ENCODE measurements at regions not wholly inside any gene's neighbourhood (a gene's known extent, or its start where the extent isn't known, plus 50 kb on each side); places are given as distances from the start of the nearest gene placed in this dataset.
"Not testable (repeated sequence)": the region's sequence is repeated elsewhere in the genome, so short reads cannot be mapped to it uniquely, and the experiment has no call there.

DNA sequence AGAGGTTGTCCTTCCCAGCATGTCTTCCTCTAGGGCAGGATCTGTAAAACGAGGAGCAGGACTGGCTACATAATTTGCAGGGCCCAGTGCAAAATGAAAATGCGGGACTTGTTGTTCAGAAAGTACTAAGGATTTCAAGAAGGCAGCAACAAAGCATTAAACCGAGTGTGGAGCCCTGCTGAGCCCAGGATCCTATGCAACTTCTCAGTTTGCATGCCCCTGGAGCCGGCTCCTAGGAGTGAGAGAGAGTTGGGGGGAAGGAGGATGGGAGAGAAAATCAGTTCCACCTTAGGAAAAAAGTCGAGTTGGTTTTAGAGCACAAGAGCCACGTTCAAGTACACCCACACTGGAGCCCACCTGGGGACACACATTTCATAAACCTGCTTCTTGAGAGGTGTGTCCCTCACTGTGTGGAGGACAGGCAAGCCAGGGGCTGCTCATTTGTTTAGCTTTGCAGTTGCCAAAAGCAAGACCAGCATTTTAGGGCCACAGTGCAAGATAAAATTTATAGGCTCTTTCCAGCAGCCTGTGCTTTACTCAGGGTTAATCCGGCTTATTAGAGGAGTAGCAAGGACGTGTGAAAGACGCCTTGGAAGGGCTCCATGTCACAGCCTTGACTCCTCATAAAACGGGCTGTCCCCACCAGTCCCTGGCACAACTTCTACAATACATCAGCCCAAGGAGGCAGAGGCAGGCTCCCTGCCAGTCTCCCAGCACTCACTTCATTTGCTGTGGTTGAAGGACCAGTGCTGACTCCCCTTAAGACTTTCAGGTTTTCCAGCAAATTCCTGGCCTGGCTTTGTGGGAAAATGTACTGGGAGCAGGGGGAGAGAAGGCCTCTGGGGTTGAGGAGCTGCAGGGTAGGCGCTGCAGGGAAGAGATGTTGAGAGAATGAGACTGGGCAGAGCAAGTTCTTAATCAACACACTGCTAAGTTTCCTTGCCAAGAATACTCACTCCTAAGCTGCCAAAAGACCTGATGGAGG lies 159.7 kb upstream of the SEMA6A start:
- DNase-seq (ENCODE audit: low read depth in 1 of 2, low spot score in 1 of 2) = no peak

DNA sequence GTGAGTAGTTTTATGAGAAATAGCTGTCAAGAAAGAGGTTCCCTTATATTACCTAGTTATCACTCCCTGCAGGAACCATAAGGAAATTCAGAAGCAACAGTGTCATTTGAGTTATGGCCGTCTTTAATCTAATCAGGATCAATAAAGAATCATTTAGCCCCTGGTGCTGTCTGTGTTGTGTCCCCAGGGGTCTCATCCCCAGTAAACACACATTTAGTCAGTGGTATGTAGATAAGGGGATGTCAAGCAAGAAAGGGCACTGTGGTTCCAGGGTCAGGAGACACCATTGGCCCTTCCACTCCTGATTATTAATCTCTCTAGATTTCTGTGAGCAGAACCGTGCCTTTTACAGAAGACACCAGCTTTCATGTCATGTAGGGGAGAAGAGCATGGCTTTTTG lies 158.0 kb upstream of the SEMA6A start:
- no peak for DNase-seq (ENCODE audit: low read depth in 1 of 2, low spot score in 1 of 2)

DNA sequence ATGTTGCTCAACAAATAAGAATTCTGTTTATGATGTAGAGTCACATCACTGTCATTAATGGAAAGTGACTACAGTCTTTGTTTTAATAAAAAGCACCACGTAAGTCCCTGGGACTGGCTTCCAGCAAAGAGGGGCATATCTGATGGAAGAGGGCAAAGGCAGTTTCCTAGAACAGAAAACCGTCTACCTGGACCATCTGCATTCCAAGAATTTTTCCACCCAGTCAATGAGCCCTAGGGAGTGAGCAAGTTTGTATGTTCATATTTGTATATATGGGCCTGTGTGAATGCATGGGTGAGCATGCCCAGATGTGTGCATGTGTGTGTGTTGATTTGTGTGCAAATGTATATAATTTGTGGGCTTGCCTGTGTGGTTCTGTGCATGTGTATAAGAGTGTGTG lies 156.8 kb upstream of the SEMA6A start:
- DNase-seq (ENCODE audit: low read depth in 1 of 2, low spot score in 1 of 2) = no peak

DNA sequence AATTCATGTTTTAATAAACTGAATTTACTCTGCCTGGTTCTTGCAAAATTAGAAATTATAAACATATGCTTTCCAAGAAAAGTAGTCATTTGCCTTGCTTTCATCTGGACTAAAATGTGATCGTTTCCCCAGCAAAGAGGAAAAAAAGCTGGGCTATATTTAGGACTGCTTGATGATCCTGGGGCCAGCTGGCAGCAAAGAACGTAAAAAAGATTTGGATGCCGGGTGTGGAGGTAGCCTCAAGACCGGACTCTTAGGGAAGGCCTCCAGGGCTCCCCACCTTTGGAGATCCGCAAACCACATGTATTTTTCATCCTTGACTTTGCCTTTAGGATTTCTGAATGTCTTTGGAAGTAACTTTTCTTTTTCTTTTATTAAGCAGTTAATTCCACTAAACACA lies 156.1 kb upstream of the SEMA6A start:
- DNase-seq (ENCODE audit: low read depth in 1 of 2, low spot score in 1 of 2) = no peak

DNA sequence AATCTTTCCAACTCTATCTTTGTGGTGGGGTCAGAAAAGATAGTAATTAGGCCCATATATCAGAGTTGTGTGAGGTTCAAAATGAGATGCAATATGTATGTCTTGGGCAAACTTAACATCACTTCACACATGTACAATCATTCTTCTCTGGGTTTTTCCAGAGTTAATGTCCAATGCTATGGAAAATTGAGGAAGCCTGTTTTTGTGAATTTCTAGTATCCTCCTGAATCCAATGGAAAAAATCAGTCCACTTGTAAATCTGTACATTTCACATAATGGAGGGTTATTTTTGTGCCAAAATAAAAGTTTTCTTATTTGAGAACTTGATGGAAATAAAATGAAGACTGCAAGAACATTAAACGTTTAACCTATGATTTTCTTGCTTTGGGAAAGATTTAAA lies 155.6 kb upstream of the SEMA6A start:
- DNase-seq (ENCODE audit: low read depth in 1 of 2, low spot score in 1 of 2) = no peak

DNA sequence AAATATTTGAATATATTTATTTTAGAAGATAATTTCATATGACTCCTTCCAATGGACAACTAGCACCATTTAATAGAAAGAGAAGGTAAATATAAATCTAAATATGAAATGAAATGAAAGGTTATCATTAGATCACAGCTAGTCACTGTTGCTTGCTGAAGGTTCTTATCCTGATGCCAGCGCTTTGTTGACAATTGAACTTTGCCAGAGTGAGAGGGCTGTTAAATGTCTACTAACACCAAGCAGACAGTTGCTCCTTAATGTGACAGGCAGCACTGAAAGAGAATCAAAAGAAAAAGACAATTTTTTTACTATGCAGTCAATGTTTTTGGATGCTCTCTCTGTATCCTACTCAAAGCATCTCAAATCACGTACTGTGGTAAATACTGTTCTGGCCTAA lies 152.6 kb upstream of the SEMA6A start:
- DNase-seq (ENCODE audit: low read depth in 1 of 2, low spot score in 1 of 2) = no peak

DNA sequence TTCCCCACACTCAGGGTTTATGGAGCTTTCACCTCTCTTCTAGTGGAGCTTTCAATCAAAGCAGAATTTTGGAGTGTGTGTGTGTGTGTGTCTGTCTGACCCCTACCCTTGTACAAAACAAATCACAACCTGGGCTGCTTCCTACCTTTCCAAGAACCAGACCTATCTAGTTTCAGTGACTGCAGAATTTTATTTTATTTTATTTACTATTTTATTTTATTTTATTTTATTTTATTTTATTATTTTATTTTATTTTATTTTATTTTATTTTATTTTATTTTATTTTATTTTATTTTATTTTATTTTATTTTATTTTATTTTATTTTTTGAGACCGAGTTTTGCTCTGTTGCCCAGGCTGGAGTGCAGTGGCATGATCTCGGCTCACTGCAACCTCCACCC lies 151.6 kb upstream of the SEMA6A start:
- not testable (repeated sequence) for DNase-seq (ENCODE audit: low read depth in 1 of 2, low spot score in 1 of 2)

DNA sequence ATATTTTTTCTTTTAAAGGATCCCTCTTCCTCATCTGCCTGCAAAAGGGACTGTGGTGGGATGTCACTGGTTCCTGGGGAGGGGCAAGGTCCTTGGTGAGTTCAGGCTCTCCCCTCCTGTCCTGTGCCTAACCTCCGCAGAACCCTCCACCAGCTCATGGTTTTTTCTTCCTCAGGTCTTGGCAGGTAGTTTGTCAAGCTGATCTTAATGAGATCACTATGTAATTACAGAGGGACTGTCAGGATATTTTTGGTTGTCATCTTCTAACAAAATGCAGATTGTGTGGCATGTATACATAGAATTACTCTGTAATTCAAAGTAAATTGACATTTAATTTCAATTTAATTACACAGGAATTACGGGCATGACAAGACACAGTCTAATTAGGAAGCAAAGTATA lies 150.3 kb upstream of the SEMA6A start:
- no peak for DNase-seq (ENCODE audit: low read depth in 1 of 2, low spot score in 1 of 2)

DNA sequence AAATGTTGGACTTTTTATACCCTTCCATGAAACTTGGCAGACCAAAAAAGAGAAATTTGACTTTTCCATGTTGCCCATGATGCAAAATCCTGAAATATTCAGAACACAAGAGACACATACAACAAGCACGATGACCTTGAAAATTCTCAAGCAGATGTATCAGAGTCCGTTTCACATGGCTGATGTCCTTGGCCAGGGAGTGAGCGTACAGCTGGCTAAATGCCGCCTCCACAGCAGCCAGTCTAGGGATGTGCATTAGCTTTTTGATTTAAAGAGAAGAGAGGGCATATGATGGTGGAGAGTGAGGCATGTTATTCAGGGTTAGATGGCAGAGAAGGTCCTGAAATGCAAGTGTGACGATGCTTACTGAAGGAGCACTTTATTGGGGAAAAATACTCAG lies 148.0 kb upstream of the SEMA6A start:
- DNase-seq (ENCODE audit: low read depth in 1 of 2, low spot score in 1 of 2) = no peak

DNA sequence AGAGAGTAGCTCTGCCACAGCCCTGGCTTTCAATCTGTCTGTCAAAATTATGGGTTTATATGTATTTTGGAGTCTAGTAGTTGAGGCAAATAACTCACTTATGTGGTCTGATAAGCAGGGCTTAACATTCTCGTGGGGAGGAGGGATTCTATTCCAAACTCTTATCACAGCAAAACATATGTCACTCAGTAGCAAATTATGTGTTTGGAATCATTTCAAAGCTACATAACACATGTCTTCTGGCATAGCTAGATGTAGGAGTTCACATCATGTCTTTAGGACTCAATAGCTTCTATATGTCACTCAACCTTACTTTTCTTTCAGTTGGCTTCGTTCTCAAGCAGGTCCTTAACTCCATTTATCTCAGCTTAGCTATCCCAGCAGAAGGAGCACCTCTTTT lies 144.5 kb upstream of the SEMA6A start:
- no peak for DNase-seq (ENCODE audit: low read depth in 1 of 2, low spot score in 1 of 2)

DNA sequence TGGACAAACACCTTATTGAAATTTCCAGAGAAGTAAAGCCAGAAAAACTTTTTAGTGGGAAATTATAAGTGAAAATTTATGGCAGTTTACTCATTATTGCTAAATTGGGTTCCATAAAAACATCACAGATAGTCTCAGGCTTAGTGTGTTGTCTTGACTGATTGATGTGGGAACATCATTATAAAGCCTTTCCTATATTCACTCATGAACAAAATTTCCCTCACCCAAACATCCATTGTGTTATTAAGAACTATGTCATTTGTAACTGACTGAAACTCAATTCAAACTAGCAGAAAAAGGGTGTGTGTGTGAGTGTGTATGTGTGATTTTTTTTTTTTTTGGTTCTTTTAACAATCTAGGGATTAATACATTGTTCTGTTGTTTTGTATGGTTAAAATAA lies 143.7 kb upstream of the SEMA6A start:
- DNase-seq (ENCODE audit: low read depth in 1 of 2, low spot score in 1 of 2) = no peak

DNA sequence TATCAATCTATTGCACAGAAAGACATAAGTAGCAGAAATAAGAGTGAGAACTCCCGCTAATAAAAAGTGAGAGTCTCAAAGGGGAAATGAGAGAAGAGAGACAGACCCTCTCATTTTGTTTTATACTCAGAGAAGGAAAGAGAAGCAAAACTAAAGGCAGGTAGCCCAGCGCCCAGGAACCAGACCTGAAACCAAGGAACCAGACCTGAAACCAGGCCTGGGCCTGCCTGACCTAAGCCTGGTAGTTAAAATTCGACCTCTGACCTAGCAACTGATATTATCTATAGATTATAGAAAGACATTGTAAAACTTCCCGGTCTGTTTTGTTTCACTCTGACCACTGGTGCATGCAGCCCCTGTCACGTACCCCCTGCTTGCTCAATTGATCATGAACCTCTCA lies 134.5 kb upstream of the SEMA6A start:
- no peak for DNase-seq (ENCODE audit: low read depth in 1 of 2, low spot score in 1 of 2)

DNA sequence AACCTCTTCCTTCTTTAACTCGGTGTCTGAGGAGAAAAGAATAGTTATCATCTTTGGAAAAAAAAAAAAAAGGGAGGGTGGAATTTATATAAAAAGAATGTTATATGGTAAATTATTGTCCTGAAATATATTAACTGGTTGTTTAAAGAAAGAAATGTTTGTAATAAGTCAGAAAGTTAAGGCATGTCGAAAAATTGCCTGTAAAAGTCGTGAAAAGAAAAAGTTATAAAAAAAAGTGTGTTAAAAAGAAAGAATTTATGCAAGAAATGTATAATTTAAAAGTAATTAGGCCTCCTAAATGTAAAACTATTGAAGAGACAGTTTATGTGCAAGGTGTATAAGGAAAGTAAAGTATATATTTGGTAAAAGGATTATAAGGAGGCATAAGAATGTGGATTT lies 130.5 kb upstream of the SEMA6A start:
- DNase-seq (ENCODE audit: low read depth in 1 of 2, low spot score in 1 of 2) = not testable (repeated sequence)

DNA sequence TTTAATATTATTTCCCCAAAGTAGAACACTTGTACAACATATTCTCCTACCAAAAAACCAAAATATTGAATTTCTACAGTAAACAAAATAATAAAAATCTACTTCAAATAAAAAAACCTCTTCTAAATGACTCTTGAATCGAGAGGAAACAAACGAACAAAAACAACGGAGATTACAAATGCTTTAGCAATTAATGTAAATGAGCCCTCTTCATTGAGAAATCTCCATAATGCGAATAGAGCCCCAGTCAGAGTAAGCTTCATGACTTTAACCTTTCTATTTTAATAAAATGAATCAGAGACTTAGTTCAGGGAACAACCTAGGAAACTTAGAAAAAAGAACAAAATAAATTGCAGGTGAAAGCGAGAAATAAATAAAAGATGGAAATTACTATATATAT lies 129.3 kb upstream of the SEMA6A start:
- no peak for DNase-seq (ENCODE audit: low read depth in 1 of 2, low spot score in 1 of 2)

DNA sequence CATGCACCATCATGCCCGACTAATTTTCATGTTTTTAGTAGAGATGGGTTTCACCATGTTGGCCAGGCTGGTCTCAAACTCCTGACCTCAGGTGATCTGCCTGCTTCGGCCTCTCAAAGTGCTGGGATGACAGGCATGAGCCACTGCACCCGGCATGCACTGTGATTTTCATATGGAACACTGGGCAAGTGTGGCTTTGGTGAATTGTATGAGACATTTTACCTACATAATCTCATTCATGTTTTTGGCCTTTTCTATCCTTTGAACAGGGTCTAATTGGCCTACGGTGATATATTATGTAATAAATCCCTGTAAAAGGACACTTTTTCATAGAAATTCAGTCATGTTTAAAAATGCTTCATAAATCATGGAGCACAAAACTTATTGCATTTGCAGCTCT lies 128.7 kb upstream of the SEMA6A start:
- no peak for DNase-seq (ENCODE audit: low read depth in 1 of 2, low spot score in 1 of 2)

DNA sequence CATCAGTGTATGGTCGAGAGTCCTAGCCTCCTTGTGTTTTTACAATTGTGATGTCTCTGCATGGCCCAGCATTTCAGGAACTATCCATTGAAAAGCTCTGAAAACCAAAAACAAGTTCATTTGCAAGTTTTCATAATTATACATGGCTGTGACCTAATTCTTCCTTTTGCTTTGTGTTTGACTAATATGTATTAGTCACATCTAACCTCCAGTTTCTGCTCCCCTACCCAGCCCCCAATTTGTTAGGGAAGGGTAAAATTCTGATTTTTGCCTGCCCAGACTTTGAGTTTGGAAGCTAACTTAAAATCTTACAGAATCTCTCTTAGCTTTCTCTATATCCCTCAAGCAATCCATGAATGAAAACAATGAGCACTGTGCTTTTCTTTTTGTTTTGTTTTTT lies 128.2 kb upstream of the SEMA6A start:
- DNase-seq (ENCODE audit: low read depth in 1 of 2, low spot score in 1 of 2) = no peak

DNA sequence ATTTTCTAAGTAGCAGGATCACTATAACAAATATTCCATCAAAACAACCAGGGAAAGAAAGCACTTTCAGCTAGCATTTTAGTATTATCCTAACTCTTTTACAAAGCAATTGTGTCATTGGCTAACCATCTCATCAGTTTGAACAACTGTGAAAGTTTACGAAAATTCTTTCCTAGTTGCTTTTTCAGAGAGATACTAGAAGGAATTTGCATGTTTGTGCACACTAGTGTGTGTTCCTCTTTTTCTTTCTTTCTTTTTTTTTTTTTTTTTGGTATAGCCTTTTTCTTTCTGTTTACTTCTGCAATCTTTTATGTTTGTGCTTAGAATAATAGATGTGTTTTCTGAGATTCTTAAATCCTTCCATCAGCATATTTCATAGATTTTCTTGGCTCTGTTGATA lies 124.7 kb upstream of the SEMA6A start:
- DNase-seq (ENCODE audit: low read depth in 1 of 2, low spot score in 1 of 2) = no peak

DNA sequence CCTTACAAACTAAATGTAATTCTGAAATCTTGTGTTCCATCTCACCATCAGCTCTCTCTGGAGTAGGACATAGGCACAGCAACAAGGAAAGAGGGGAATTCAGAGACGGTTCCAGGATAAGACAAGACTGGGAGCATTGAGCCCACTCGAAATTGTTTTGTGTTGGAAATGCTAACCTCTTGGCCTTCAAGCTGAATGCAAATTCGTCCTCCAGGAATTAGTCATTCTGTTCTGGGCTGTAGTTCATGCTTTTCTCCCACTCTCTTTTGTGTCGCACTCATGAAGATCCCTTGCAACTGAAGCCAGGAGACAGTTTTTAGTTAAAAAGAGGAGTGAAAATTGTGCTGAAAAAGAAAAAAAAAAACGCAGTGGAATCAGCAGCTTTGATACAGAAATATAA lies 121.7 kb upstream of the SEMA6A start:
- no peak for DNase-seq (ENCODE audit: low read depth in 1 of 2, low spot score in 1 of 2)

DNA sequence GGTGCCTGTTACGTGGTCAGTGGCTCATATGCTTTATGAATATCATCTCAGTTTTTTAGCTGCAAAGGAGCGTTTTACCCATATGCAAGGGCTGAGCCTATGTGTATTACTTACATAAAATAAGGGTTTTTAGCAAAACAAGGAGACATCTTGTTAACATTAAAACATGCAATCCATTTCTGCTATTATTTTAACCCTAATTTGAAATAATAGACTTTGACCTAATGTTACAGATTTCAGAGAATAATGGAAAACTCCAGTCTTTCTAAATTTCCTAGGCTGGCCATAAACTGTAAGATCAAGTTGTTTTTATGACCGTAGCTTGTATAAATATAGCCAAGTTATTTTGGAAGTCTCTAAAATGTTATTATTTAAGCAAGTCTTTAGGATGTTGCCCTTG lies 121.1 kb upstream of the SEMA6A start:
- DNase-seq (ENCODE audit: low read depth in 1 of 2, low spot score in 1 of 2) = no peak

DNA sequence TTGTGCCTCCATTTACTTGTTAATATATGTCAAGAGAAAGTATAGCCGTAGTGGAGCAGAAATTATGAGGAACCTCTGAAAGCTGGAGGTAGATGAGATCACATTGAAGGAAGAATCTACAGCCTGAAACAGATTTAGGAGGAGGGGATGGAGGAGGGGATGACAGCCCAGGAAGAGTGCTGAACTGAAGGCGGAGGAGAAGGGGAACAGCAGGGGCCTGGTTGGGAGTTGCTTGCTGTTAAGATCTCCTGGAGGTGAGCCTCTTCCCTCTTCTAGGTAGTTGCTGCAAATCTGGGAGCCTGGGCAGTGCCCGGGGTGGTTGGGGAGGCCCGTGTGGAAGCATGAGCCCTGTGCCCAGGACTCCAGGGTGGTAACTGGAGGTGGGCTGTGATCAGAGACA lies 111.8 kb upstream of the SEMA6A start:
- DNase-seq (ENCODE audit: low read depth in 1 of 2, low spot score in 1 of 2) = no peak

DNA sequence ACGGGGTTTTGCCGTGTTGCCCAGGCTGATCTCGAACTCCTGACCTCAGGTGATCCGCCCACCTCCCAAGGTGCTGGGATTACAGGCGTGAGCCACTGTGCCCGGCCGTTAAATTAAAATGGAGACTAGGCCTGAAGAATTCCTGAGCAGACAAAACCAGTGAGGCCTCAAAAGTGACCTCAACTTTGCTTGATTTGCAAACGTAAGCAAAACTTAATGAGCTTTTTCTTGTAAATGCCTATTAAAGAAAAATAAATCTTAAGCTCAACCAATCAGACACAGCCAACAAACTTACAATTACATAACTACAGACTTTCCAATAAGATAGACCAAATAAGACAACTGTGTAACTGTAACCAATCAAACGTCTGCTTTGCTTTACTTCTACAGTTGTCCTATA lies 111.3 kb upstream of the SEMA6A start:
- DNase-seq (ENCODE audit: low read depth in 1 of 2, low spot score in 1 of 2) = no peak

DNA sequence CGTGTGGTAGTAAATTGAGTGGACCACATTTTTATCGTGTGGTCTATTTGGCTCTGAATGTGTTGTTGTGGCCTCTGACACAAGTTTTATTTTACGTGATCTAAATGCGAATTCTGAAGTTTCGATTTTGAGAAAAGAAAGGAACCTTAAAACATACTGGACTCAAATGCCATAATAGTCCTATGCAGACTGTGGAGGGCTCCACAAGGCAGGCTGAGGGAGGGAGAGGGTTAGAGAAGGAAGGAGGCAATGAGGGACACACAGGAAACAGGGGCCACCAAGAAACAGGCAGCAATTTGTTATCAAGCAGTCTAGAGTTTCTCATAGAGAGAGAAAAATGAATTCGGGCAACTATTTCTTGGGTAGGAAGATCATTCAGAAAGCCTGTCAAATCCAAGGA lies 110.4 kb upstream of the SEMA6A start:
- DNase-seq (ENCODE audit: low read depth in 1 of 2, low spot score in 1 of 2) = no peak

DNA sequence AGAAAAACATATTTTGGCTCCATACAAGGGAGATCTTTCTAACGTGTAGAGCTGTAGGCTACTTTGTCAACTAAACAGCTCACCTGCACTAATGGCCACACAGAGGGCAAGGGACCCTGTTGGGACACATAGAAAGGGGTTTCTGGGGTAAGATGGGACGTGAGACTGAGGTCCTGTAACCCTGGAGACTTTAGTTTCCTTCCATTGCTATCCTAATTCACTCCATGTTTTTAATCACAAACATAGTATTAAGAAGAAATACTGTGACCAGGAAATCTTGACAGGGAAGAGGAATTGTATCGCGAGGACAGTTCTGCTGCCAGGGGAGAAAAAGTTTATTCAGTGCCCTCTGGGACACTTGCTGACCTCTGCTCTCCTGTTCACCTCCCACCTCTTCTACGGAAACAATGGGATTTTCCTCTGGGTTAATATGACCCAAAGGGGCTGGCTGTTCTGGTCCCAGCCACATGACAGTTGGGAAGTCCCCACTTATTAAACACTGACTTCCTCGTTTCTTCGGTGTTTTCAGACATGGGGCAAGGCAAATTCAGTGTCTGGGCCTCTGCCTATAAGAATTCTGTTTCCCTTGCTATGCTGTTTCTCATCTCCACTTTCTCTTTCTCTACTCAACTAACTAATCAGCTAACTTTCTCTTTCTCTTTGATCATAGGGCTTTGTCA lies 106.9 kb upstream of the SEMA6A start:
- DNase-seq (ENCODE audit: low read depth in 1 of 2, low spot score in 1 of 2) = no peak
